ENCODE measurements at regions not wholly inside any gene's neighbourhood (a gene's known extent, or its start where the extent isn't known, plus 50 kb on each side); places are given as distances from the start of the nearest gene placed in this dataset.
"Not testable (repeated sequence)": the region's sequence is repeated elsewhere in the genome, so short reads cannot be mapped to it uniquely, and the experiment has no call there.

DNA sequence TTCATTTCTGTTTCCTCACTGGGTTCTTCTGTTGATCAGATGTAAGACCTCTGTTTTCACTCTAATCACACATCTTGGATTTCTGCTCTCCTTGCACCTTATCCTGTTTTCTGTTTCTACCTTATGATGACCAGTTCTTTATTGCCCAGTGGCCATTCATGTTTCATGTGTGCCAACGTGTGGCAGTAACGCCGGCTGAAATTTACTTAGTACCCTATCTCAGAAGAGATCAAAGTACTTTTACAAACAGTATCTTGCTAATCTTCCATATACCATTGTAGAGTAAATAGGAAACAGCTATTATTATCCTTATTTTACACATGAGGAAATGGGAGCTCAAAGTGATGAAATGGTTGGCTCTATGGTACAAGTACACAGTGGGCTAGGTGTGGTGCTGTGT lies 74.0 kb downstream of the GATA3 start:
- DNase-seq (ENCODE audit: low read depth in 2 of 3, low spot score in 2 of 3), result no peak

DNA sequence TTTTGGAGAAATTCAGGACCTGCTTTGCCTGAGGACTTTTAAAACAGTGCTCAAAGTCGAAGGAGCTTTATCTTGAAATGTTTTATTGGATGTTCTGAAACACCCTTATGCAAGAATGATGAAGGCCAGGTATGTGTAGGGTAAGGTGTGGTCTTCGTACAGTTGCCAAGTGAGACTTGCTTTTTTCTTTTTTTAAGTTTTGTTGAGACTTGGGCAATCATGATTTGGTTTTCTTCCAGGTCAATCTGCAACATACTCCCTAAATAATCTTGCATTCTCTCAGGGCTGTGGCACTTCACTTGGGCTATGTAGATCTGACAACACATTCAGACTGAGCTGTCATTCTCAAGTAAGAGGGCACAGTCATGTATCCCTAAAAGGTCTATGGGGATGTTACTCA lies 75.0 kb downstream of the GATA3 start:
- DNase-seq (ENCODE audit: low read depth in 2 of 3, low spot score in 2 of 3), result no peak

DNA sequence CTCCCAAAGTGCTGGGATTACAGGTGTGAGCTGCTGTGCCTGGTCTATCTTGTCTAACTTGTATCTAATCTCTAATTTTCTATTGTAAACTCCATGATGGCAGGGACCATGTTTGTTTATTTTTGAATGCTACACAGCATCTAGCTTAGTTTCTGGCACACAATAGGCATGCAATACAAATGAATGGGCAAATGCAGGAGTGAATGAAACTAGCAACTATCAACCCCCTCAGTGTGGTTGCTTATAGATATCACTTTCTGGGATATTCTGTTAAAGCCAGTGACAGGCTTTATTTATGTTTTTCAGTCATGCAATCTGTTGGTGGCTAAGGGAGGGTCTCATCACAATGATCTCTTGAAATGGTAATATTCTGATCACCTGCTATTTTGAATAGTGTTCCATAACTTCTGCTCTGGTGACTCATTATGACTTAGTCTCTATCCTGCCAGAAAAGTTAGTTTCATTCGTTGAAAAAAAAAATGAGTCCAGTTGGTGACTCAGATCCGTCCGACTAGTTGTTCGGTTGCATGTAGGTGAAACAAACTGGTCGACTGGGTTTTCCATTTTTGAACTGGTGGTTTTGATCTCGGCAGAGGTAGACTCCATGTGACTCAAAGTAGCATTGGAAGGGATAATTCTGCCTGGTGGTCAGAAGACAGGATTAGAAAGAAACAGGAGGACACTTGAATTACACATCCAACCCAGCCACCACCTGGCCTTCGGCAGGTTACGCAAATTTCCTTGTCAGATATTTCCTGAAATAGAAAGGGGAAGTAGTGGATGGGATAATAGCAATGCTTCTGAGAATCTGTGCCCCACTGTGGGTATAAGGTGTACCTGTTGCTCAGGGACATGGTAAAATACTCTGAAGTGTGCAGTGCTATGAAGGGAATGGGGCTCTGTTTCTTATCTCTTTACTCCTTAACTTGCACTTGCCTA lies 76.8 kb downstream of the GATA3 start:
- peak in 2 of 3 experiments; percentile 13 to 22 for DNase-seq (ENCODE audit: low read depth in 2 of 3, low spot score in 2 of 3)

GRCh38 chr10:8133146-8133545 lies 78.7 kb downstream of the GATA3 start:
- DNase-seq (ENCODE audit: low read depth in 2 of 3, low spot score in 2 of 3), result peak in 2 of 3 experiments; percentile 39 to 52

DNA sequence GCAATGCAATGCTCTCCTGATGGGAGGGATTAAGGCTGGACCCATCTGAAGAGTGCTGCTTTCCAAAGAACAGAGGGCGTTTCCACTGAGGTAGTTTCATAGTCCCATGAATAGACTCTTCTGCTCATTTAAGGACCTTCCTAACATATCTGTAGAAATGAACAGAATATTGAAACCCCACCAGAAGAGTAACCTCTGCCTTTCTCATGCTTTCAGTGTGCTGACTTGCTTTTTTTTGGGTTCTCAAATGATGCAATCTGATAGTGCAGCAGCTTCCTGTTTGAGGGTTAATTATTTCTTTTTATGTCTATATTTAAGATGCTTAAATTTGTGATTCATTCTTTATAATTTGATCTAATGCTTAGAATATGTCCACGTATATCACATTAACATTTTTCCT lies 82.2 kb downstream of the GATA3 start:
- DNase-seq (ENCODE audit: low read depth in 2 of 3, low spot score in 2 of 3), result no peak

DNA sequence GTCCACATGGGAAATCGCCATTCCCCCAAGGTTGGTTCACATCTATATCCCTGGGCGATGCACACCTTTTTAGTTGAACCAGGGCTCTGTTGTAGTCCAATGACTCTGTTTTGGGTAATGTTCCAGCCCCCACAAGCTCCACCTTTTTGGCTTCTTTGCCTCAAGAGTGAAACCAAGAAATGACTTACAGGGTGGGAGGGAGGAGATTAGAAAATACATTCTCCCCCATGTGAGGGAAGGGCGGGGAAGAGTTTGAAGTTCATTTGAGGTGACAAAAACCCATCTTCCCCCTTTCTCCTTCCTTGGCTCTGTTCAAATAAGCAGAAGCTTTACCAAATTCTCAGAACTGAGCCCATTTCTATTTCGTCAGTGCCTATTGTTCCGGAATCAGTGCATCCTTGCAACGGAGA lies 82.8 kb downstream of the GATA3 start:
- peak in 1 of 3 experiments; percentile 4 for DNase-seq (ENCODE audit: low read depth in 2 of 3, low spot score in 2 of 3)

- DNase-seq (ENCODE audit: low read depth in 2 of 3, low spot score in 2 of 3), result no peak
Observed at GRCh38 chr10:8137726-8138125, 83.2 kb downstream of the GATA3 start.

GRCh38 chr10:8138471-8138870 lies 84.0 kb downstream of the GATA3 start:
- no peak for DNase-seq (ENCODE audit: low read depth in 2 of 3, low spot score in 2 of 3)

- no peak for DNase-seq (ENCODE audit: low read depth in 2 of 3, low spot score in 2 of 3)
Observed at GRCh38 chr10:8144496-8144895, 90.0 kb downstream of the GATA3 start.

- no peak for DNase-seq (ENCODE audit: low read depth in 2 of 3, low spot score in 2 of 3)
Observed at GRCh38 chr10:8146650-8147049, 92.2 kb downstream of the GATA3 start.

DNA sequence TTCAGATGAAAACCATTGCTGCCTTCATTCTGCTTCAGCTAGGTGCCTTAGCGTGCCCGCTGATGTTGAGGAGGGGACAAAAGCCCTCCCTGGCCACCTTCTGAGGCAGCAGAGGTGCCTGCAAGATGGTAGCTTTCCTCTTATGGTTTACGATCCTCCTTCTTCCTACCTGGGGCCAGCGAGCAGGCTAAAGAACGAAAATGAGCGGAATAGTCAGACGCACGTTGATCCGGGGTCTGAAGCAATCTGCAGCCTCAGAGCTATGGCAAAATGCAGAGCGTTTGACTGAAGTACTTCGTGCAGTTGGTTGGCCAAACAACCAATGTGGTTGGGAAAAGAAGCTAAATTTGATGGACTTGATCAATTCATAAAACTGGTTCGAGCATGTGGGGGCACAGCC lies 95.5 kb downstream of the GATA3 start:
- no peak for DNase-seq (ENCODE audit: low read depth in 2 of 3, low spot score in 2 of 3)

- DNase-seq (ENCODE audit: low read depth in 2 of 3, low spot score in 2 of 3), result no peak
Observed at GRCh38 chr10:8150401-8150905, 96.0 kb downstream of the GATA3 start.

- DNase-seq (ENCODE audit: low read depth in 2 of 3, low spot score in 2 of 3), result no peak
Observed at GRCh38 chr10:8151086-8151485, 96.6 kb downstream of the GATA3 start.

DNA sequence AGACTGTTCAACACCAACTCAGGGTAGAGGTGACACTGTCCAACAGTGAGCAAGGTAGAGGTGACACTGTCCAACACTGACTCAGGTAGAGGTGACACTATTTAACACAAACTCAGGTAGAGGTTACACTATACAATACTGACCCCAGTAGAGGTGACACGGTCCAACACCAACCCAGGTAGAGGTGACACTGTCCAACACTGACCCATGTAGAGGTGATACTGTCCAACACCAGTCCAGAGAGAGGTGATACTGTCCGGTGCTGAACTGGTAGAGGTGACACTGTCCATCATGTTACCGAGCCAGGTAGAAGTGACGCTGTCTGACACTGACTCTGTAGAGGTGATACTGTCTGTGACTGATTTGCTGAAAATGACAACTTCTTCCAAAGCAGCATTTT lies 102.4 kb downstream of the GATA3 start:
- no peak for DNase-seq (ENCODE audit: low read depth in 2 of 3, low spot score in 2 of 3)

GRCh38 chr10:8158193-8159071 lies 103.9 kb downstream of the GATA3 start:
- no peak for DNase-seq (ENCODE audit: low read depth in 2 of 3, low spot score in 2 of 3)

- DNase-seq (ENCODE audit: low read depth in 2 of 3, low spot score in 2 of 3), result no peak
Observed at GRCh38 chr10:8159341-8160165, 105.1 kb downstream of the GATA3 start.

- DNase-seq (ENCODE audit: low read depth in 2 of 3, low spot score in 2 of 3), result no peak
Observed at GRCh38 chr10:8163824-8164223, 109.3 kb downstream of the GATA3 start.

DNA sequence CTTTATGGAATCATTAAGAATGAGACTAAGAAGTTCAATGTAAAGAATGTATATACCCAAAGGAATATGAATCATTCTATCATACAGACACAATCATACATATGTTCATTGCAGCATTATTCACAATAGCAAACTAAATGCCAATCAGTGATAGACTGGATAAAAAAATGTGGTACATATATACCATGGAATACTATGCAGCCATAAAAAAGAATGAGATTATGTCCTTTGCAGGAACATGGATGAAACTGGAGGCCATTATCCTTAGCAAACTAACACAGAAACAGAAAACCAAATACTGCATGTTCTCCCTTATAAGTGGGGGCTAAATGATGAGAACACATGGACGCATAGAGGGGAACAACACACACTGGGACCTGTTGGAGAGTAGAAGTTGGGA lies 110.2 kb downstream of the GATA3 start:
- DNase-seq (ENCODE audit: low read depth in 2 of 3, low spot score in 2 of 3), result not testable (repeated sequence)

GRCh38 chr10:8168836-8169235 lies 114.3 kb downstream of the GATA3 start:
- no peak for DNase-seq (ENCODE audit: low read depth in 2 of 3, low spot score in 2 of 3)

DNA sequence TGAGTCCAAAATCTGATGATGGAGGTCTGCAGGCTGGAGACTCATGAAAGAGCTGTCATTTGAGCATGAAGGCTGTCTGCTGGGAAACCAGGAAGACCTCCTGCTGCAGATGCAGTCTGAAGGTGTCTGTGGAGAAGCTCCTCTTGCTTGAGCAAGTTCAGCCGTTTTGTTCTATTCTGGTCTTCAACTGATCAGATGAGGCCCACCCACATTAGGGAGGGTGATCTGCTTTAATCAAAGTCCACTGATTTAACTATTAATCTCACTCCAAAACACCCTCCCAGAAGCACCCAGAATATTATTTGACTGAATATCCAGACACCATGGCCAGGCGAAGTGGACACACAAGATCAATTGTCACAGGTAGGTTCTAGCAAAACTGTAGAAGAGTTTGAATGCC lies 116.5 kb downstream of the GATA3 start:
- no peak for DNase-seq (ENCODE audit: low read depth in 2 of 3, low spot score in 2 of 3)

DNA sequence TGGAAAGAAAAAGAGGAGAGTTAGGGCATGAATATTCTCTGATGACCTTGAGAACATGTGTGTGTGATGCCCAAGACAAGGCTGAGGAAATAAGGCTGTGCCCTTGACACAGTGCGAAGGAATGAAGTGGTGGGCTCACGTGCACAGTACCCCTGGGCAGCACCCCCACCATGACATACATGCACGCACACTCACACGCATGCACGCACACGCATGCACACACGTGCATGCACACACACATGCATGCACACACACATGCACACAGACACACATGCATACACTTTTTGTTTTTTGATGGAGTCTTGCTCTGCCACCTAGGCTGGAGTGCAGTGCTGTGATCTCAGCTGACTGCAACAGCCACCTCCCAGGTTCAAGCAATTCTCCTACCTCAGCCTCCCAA lies 118.1 kb downstream of the GATA3 start:
- no peak for DNase-seq (ENCODE audit: low read depth in 2 of 3, low spot score in 2 of 3)

Measured in activated CD8-positive, alpha-beta memory T cell treated with anti-CD3 and anti-CD28 coated beads for 48 hours (primary cell).